ENCODE measurements at regions not wholly inside any gene's neighbourhood (a gene's known extent, or its start where the extent isn't known, plus 50 kb on each side); places are given as distances from the start of the nearest gene placed in this dataset.

DNA sequence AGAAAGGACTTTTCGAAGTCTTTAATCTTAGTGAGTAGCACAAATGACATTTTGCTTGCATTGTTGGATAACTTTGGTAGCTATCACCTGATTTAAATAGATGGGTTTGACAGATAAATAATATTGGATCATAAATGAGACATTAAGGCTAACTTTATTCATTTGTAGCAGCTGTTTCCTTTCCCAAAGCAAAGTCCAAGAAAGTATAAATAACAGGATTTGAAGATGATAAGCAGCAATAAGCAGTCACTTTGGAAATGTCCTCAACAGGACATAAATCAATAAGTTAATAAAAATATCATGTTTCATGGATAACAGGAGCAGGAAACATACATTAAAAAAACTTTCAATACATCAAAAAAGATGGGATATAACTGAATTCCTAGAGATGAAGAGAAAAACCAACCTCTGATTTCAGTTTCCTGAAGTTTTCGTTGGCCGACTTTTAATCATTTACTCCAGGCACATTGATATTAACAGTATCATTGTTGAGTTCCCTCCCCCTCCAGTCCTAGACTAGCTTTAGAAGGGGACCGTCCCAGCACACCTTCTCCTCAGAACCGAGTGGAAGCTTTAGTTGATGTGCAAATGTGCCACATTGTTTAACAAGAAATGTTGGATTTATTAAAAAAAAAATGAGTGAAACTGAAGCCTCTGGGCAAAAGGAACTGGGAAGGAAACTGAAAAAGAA lies 169.9 kb upstream of the AGA start:
- no peak for FAIRE-seq
- POLR2A ChIA-PET, result no interaction called here
- no peak overlapping the region for H3K9ac ChIP-seq (ENCODE audit: insufficient read depth, low read depth, low read length)
- CTCF ChIA-PET (ENCODE audit: low intra/inter-chr PET ratio, low total read pairs), result no interaction called here
- 12% methylated on average over 5 of the region's 5 CpGs for WGBS (ENCODE audit: low lambda C conversion rate)
- no peak overlapping the region for H2AFZ ChIP-seq (ENCODE audit: low read length)
- no peaks in the 10 kb centered on the region for H4K20me1 ChIP-seq (ENCODE audit: insufficient read depth, low read length)
- TF ChIP-seq ZNF232 (CRISPR knock-in tag; IDR thresholded peaks at IDR 0.05; ENCODE audit: borderline replicate concordance), result no peak
- no peak for TF ChIP-seq ZSCAN20 (CRISPR knock-in tag; IDR thresholded peaks at IDR 0.05; ENCODE audit: borderline replicate concordance)
- TF ChIP-seq AGO2 (optimal IDR thresholded peaks at IDR 0.05; ENCODE audit: low read depth, low read length), result no peak
- TF ChIP-seq SNAPC2 (CRISPR knock-in tag; IDR thresholded peaks at IDR 0.05), result no peak
- TF ChIP-seq RARA (CRISPR knock-in tag; IDR thresholded peaks at IDR 0.05), result no peak
- TF ChIP-seq FOXJ3 (CRISPR knock-in tag; IDR thresholded peaks at IDR 0.05; ENCODE audit: borderline replicate concordance), result no peak
- TF ChIP-seq ATF5 (CRISPR knock-in tag; IDR thresholded peaks at IDR 0.05; ENCODE audit: low read depth), result no peak
- TF ChIP-seq SMC3 (IDR thresholded peaks at IDR 0.05; ENCODE audit: low read length), result no peak
- TF ChIP-seq ZNF570 (CRISPR knock-in tag; IDR thresholded peaks at IDR 0.05; ENCODE audit: borderline replicate concordance), result no peak
- TF ChIP-seq ZNF292 (CRISPR knock-in tag; IDR thresholded peaks at IDR 0.05; ENCODE audit: borderline replicate concordance, low read depth), result no peak
- TF ChIP-seq ZNF431 (CRISPR knock-in tag; IDR thresholded peaks at IDR 0.05; ENCODE audit: borderline replicate concordance, low read depth), result no peak
- H3K4me2 ChIP-seq (ENCODE audit: low read depth, low read length), result no peak overlapping the region
- ATAC-seq, result no peak
- H3K9me3 ChIP-seq (ENCODE audit: low read length), result no peaks in the 10 kb centered on the region
- in situ Hi-C loops (cut with HindIII; ENCODE audit: extremely low pct_ligation_motif_present, low pct_unique_long_range_greater_than_20kb), result no loop called here
- DNase-seq (ENCODE audit: low spot score), result no peak
- H3K27me3 ChIP-seq (ENCODE audit: control insufficient read depth in 1 of 2, insufficient read depth in 2 of 2, low read length in 2 of 2), result no peaks in the 10 kb centered on the region; a peak in 1 of 5 replicates
- H3K79me2 ChIP-seq (ENCODE audit: insufficient read depth, low read length), result no peaks in the 10 kb centered on the region
- intact Hi-C loops (cut with micrococcal nuclease; ENCODE audit: unreplicated experiment), result no loop called here
- H3K36me3 ChIP-seq (replicated peaks in 1 of 2; ENCODE audit: control insufficient read depth in 1 of 2, insufficient read depth in 2 of 2, low read length in 2 of 2), result no peaks in the 10 kb centered on the region
- H3K4me1 ChIP-seq (ENCODE audit: insufficient read depth, low read length), result no peaks in the 10 kb centered on the region
- no peak overlapping the region for H3K27ac ChIP-seq (ENCODE audit: extremely low read length, insufficient read depth, low read length)
- no TSS peak for BruUV-seq (replicated peaks)
- no peak overlapping the region for H3K4me3 ChIP-seq (replicated peaks in 1 of 3; ENCODE audit: insufficient read depth in 1 of 3, low read depth in 2 of 3, low read length in 3 of 3)

Data from HepG2 (cell line).